Neural cell (in vitro differentiated cells): ENCODE measurements at regions not wholly inside any gene's neighbourhood (a gene's known extent, or its start where the extent isn't known, plus 50 kb on each side); places are given as distances from the start of the nearest gene placed in this dataset.

Experiments used
- H2AFZ ChIP-seq: fragments of 200-600, 300-800 bp; sonication (generic), shearing (Covaris generic); 2 replicates; pipeline ENCODE4 v1.6.0; 2014; ENCODE audit warnings: low read depth, mild to moderate bottlenecking, antibody characterized with exemption, low read length, moderate library complexity
- H3F3A ChIP-seq: fragments of 200-600 bp; shearing (Covaris generic); 2 replicates; pipeline ENCODE4 v1.6.1; 2016; ENCODE audit warnings: mild to moderate bottlenecking, moderate library complexity, mixed read lengths, antibody characterized with exemption, low read length; ENCODE audit not compliant: insufficient read depth, poor library complexity, severe bottlenecking
- H3K27ac ChIP-seq: fragments of 200-600, 300-800 bp; sonication (generic), shearing (Covaris generic); 2 replicates; pipeline ENCODE4 v1.5.1; 2014; ENCODE audit warnings: mild to moderate bottlenecking, low read length, moderate library complexity
- H3K27me3 ChIP-seq: fragments of 300-800, 200-600 bp; sonication (generic), shearing (Covaris generic); 2 replicates; pipeline ENCODE4 v1.6.0; 2014; ENCODE audit warnings: mild to moderate bottlenecking, low read depth, low read length, moderate library complexity; ENCODE audit not compliant: insufficient read depth
- H3K36me3 ChIP-seq: fragments of 300-800, 200-600 bp; sonication (generic), shearing (Covaris generic); 2 replicates; pipeline ENCODE4 v1.5.1; 2014; ENCODE audit warnings: mild to moderate bottlenecking, antibody characterized with exemption, low read length, moderate library complexity; ENCODE audit not compliant: insufficient read depth
- H3K4me2 ChIP-seq: fragments of 300-800, 200-600 bp; sonication (generic), shearing (Covaris generic); 2 replicates; pipeline ENCODE4 v1.6.0; 2014; ENCODE audit warnings: mild to moderate bottlenecking, low read length
- H3K4me3 ChIP-seq: fragments of 300-800, 200-600 bp; sonication (generic), shearing (Covaris generic); 2 replicates; pipeline ENCODE4 v1.5.1; 2014; ENCODE audit warnings: mild to moderate bottlenecking, low read length, moderate library complexity
- H3K79me2 ChIP-seq: fragments of 200-600 bp; shearing (Covaris generic); replicated peaks from 2 replicates; pipeline ENCODE4 v1.6.0; 2014; ENCODE audit warnings: mild to moderate bottlenecking, low read length, moderate library complexity; ENCODE audit not compliant: insufficient read depth
- H3K9ac ChIP-seq: fragments of 300-800, 200-600 bp; sonication (generic), shearing (Covaris generic); 2 replicates; pipeline ENCODE4 v1.6.1; 2016; ENCODE audit warnings: mild to moderate bottlenecking, low read length, mixed read lengths
- H3K9me2 ChIP-seq: fragments of 200-600 bp; shearing (Covaris generic); 2 replicates; pipeline ENCODE4 v1.6.1; 2016; ENCODE audit warnings: mild to moderate bottlenecking, low read length, mixed read lengths; ENCODE audit not compliant: insufficient read depth
- H3K9me3 ChIP-seq: fragments of 200-600, 300-800 bp; sonication (generic), shearing (Covaris generic); 2 replicates; pipeline ENCODE4 v1.6.1; 2016; ENCODE audit warnings: mild to moderate bottlenecking, mixed run types, low read length, moderate library complexity, mixed read lengths
- H4K20me1 ChIP-seq: fragments of 200-600 bp; shearing (Covaris generic); 2 replicates; pipeline ENCODE4 v1.6.1; 2016; ENCODE audit warnings: mild to moderate bottlenecking, mixed run types; ENCODE audit not compliant: insufficient read depth
- CTCF ChIP-seq: fragments of 450-650 bp; IDR thresholded peaks from 2 replicates; pipeline ENCODE4 v1.5.1; 2014; ENCODE audit warnings: antibody characterized with exemption, mild to moderate bottlenecking, moderate library complexity; ENCODE audit not compliant: poor library complexity, severe bottlenecking
- EP300 ChIP-seq: fragments of 450-650 bp; conservative IDR thresholded peaks from 2 replicates; pipeline ENCODE4 v1.6.1; 2014; ENCODE audit warnings: antibody characterized with exemption, mild to moderate bottlenecking, moderate library complexity; ENCODE audit not compliant: poor library complexity, severe bottlenecking
- EZH2 ChIP-seq: fragments of 200-600, 300-800 bp; shearing (Covaris generic), sonication (generic); IDR thresholded peaks from 2 replicates; pipeline ENCODE4 v1.6.1; 2014; ENCODE audit warnings: antibody characterized with exemption, low read length, borderline replicate concordance, mild to moderate bottlenecking; ENCODE audit not compliant: insufficient read depth, poor library complexity, severe bottlenecking
- MXI1 ChIP-seq: fragments of 450-650 bp; conservative IDR thresholded peaks from 2 replicates; pipeline ENCODE4 v1.6.1; 2014; ENCODE audit warnings: antibody characterized with exemption, mild to moderate bottlenecking; ENCODE audit not compliant: poor library complexity, severe bottlenecking
- POLR2AphosphoS5 ChIP-seq: IDR thresholded peaks from 2 replicates; pipeline ENCODE4 v1.6.1; 2012
- RAD21 ChIP-seq: fragments of 450-650 bp; conservative IDR thresholded peaks from 2 replicates; pipeline ENCODE4 v1.6.1; 2014; ENCODE audit warnings: antibody characterized with exemption, mild to moderate bottlenecking, moderate library complexity
- REST ChIP-seq: IDR thresholded peaks from 2 replicates; pipeline ENCODE4 v1.6.1; 2012; ENCODE audit warnings: borderline replicate concordance
- SMC3 ChIP-seq: fragments of 450-650 bp; conservative IDR thresholded peaks from 2 replicates; pipeline ENCODE4 v1.6.1; 2014; ENCODE audit warnings: antibody characterized with exemption, mild to moderate bottlenecking, moderate library complexity; ENCODE audit not compliant: poor library complexity
- TAF1 ChIP-seq: IDR thresholded peaks from 2 replicates; pipeline ENCODE4 v1.6.1; 2012; ENCODE audit warnings: low read depth

- no peaks in the 10 kb centered on the region for H3F3A ChIP-seq
- TF ChIP-seq EP300 (no peak), EZH2 (no peak), REST (no peak), TAF1 (no peak), CTCF (no peak), SMC3 (no peak), RAD21 (no peak), POLR2AphosphoS5 (no peak), MXI1 (no peak)
- no peaks in the 10 kb centered on the region for H3K9me2 ChIP-seq
- no peaks in the 10 kb centered on the region for H4K20me1 ChIP-seq
- H3K9me3 ChIP-seq = no peaks in the 10 kb centered on the region
- H3K79me2 ChIP-seq = no peaks in the 10 kb centered on the region
- H2AFZ ChIP-seq = no peak overlapping the region
- no peak overlapping the region for H3K4me3 ChIP-seq
- no peak overlapping the region for H3K27ac ChIP-seq
- no peaks in the 10 kb centered on the region for H3K36me3 ChIP-seq
- H3K4me2 ChIP-seq = no peak overlapping the region
- H3K9ac ChIP-seq = no peak overlapping the region
- H3K27me3 ChIP-seq = no peaks in the 10 kb centered on the region
Observed at GRCh38 chr1:55481634-55482033, 266.5 kb upstream of the USP24 start.

GRCh38 chr1:55480029-55480795 is 265.0 kb upstream of the USP24 start:
- H3F3A ChIP-seq = no peaks in the 10 kb centered on the region
- H3K4me2 ChIP-seq = no peak overlapping the region
- no peak overlapping the region for H2AFZ ChIP-seq

More at GRCh38 chr1:55480029-55480795, 265.0 kb upstream of the USP24 start:
- H3K27me3 ChIP-seq = no peaks in the 10 kb centered on the region
- H3K27ac ChIP-seq = no peak overlapping the region
- no peak overlapping the region for H3K9ac ChIP-seq
- H4K20me1 ChIP-seq = no peaks in the 10 kb centered on the region
- no peaks in the 10 kb centered on the region for H3K9me3 ChIP-seq
- no peaks in the 10 kb centered on the region for H3K79me2 ChIP-seq
- no peaks in the 10 kb centered on the region for H3K9me2 ChIP-seq
- TF ChIP-seq POLR2AphosphoS5 = no peak
- TF ChIP-seq REST = no peak
- no peak for TF ChIP-seq EZH2
- no peak for TF ChIP-seq EP300
- TF ChIP-seq SMC3 = no peak
- no peak for TF ChIP-seq CTCF
- no peak overlapping the region for H3K4me3 ChIP-seq
- H3K36me3 ChIP-seq = no peaks in the 10 kb centered on the region
